Suppressor macrophage (primary cell): ENCODE measurements at regions not wholly inside any gene's neighbourhood (a gene's known extent, or its start where the extent isn't known, plus 50 kb on each side); places are given as distances from the start of the nearest gene placed in this dataset.
"Not testable (repeated sequence)": the region's sequence is repeated elsewhere in the genome, so short reads cannot be mapped to it uniquely, and the experiment has no call there.

Experiments used
- DNase-seq, 4 experiments: peaks; one replicate each; pipeline ENCODE4 v3.0.0-alpha.2; 2020 to 2022

DNA sequence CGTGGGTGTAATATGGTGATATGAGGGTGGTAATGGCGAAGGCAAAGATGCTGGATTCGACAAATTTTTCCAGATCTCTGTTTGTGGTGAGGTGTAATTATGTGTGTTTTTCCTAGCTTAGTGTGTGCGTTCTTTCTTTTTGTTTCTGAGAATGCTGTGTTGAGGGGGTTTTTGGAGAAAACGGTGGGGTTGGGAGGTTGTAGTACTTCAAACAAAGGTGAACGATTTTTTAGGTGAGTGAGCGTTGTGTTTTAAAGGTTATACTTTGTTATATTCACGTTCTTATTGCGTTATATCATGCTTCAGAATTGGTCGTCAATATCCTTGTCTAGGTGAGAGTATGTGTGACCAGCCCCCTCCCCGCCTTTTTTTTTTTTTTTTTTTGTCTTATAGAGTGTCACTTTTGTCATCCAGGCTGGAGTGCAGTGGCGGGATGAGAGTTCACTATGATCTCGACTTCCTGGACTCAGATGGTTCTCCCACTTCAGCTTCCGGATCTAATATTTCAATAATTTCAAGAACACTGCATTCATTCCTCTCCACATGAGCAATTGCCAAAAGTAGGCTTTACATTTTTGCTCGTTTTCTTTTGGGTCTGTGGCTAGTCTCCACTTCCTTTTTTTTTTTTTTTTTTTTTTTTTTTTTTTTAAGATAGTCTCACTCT, 82.2 kb upstream of the RNU2-1 start:
- DNase-seq: no peak

DNA sequence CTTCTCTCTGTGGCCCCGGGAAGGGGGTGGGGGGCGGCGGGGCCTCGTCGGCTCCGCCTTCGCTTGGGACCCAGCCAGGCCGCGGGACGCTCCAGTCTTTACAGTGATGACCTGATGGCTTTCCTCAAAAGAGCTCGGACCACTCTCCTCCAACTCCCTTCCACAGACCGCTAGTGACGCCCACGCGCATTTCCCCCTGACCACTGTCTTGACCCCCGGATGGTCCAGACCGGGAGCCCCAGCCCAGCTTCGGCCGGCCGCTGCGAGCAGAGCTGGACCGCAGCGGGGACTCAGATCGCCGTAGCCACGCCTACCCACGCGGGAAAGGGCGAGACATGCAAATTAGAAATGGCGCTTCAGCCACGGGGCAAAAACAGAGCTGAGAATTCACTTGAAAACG, 81.6 kb upstream of the RNU2-1 start:
- no peak for DNase-seq

DNA sequence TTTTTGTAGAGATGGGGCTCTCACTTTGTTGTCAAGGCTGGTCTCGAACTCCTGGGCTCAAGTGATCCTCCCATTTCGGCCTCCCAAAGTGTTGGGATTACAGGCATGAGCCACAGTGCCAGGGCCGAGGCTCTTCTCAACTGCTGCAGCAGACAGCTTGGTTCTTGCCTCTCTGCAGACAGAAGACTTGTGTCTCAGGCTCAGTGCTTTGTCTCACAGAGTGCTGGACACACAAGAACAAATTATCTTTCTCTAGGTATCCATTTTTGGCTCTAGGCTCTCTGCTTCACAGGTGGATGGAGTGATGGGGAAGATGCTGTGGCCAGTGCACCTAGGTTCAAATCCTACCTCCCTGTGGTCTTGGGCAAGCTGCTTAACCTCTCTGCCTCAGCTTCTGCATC, 80.8 kb upstream of the RNU2-1 start:
- DNase-seq: peak in 2 of 4 experiments; percentile 20 to 28

DNA sequence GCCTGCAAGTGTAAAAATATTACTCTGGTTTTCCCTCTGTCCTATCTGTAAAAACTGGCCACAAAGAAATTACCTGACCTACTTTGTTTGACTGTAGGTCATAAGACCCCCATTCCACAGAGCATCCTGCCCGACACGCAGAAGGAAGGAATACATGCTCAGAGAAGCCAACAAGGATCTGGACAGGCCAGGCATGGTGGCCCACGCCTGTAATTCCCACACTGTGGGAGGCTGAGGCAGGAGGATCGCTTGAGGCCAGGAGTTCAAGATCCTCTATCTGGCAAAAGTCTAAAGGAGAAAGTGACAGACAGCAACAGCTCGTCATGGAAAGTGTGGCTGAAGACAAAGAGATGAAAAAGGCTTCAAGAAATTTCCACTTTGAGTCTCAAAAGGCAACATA, 78.2 kb upstream of the RNU2-1 start:
- DNase-seq: no peak

DNA sequence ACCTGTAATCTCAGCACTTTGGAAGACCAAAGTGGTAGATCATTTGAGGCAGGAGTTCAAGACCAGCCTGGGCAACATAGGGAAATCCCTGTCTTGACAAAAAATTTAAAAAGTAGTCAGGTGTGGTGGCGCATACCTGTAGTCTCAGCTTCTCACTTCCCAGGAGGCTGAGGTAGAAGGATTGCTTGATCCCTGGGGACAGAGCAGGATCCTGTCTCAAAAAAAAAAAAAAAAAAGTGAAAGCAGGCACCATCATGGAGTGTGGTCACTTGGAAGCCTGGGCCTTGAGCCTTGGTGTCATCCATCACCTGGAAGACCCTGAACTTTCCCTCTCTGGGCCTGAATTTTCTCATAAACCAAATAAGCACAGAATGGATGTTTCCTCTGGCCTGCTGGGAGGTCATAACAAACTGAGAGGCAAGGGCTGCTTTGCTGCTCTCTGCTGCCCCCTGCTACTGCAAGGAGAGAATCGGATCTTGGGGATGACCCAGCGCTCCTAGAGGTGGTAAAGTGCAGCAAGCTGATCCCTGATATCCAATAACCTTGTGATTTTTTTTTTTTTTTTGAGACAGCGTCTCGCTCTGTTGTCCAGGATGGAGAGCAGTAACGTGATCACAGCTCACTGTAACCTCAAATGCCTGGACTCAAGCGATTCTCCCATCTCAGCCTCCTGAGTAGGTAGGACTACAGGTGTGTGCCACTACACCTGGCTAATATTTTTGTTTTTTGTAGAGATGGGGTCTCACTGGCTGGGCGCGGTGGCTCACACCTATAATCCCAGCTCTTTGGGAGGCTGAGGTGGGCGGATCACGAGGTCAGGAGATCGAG, 75.9 kb upstream of the RNU2-1 start:
- DNase-seq: no peak

DNA sequence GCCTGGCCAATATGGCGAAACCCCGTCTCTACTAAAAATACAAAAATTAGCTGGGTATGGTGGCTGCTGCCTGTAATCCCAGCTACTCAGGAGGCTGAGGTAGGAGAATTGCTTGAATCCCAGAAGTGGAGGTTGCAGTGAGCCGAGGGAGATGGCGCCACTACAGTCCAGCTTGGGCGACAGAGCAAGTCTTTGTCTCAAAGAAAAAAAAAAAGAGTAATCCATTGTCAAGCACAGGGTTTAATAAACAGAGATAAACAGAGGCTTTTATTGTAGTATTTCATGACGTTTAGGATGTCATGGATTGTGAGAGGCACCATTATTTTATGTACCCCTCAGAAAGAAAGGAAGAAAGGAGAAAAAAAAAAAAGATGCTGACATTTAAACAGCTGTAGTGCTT, 75.2 kb upstream of the RNU2-1 start:
- DNase-seq: no peak

DNA sequence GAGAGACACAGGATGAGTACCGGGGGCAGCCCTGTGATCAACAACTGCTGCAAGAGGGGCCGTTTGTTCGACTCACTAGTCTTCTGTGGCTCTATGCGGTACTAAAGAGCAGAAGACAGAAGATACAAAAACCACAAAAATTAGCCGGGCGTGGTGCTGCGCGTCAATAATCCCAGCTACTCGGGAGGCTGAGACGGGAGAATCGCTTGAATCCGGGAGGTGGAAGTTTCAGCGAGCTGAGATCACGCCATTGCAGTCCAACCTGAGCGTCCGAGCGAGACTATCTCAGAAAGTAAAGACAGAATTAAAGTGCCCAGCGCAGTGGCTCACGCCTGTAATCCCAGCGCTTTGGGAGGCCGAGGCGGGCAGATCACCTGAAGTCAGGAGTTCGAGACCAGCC, 71.0 kb upstream of the RNU2-1 start:
- DNase-seq: not testable (repeated sequence)

DNA sequence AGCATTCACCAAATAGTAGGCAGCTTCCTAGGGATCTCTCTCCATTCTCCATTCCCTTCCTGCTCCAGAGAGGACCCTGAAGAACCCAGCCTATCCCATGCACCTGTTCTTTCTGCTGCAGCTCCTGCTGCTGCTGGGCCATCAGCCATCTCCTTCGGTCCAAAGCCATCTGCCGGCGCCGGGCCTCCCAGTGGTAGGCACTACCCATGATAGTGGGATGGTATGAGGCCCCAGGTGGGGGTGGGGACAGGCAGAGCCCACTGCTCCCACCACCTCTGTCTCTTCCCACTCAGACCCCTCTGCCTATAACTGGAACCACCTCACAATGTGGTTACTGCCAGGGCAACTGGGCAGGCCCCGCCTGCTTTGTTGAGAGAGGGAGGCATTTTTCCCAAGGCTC, 69.3 kb upstream of the RNU2-1 start:
- not testable (repeated sequence) for DNase-seq

DNA sequence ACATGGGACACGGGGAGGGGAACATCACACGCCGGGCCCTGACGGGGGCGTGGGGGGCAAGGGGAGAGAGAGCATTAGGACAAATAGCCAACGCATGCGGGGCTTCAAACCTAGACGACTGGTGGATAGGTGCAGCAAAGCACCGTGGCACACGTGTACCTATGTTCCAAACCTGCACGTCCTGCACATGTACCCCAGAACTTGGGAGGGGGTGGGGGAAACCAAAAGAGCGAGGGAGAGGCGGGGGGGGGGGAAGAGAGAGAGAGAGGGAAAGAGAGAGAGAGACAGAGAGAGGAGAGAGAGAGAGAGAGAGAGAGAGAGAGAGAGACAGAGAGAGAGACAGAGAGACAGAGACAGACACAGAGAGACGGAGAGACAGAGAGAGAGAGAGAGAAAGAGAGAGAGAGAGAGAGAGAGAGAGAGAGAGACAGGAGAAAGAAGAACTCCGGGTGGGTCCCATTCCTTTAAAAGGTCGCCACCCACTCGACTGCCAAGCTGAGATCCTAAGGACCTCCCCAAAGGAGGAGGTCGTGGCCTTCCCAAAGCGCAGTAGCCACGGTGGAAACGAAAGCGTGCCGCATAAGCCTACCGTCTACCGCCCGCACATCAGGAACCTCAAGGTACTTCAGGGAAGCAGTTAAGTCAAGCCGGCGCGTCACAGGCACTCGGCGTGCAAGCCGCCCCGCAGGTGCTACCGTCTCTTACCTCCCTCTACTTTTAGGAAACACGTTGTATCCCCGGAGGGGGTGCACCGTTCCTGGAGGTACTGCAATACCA, 65.7 kb upstream of the RNU2-1 start:
- not testable (repeated sequence) for DNase-seq

DNA sequence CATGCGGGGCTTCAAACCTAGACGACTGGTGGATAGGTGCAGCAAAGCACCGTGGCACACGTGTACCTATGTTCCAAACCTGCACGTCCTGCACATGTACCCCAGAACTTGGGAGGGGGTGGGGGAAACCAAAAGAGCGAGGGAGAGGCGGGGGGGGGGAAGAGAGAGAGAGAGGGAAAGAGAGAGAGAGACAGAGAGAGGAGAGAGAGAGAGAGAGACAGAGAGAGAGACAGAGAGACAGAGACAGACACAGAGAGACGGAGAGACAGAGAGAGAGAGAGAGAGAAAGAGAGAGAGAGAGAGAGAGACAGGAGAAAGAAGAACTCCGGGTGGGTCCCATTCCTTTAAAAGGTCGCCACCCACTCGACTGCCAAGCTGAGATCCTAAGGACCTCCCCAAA, 55.9 kb upstream of the RNU2-1 start:
- not testable (repeated sequence) for DNase-seq

DNA sequence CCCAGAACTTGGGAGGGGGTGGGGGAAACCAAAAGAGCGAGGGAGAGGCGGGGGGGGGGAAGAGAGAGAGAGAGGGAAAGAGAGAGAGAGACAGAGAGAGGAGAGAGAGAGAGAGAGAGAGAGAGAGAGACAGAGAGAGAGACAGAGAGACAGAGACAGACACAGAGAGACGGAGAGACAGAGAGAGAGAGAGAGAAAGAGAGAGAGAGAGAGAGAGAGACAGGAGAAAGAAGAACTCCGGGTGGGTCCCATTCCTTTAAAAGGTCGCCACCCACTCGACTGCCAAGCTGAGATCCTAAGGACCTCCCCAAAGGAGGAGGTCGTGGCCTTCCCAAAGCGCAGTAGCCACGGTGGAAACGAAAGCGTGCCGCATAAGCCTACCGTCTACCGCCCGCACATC, 49.8 kb upstream of the RNU2-1 start:
- DNase-seq: not testable (repeated sequence)
